Heart left ventricle (tissue), 13 donors: ENCODE measurements at regions not wholly inside any gene's neighbourhood (a gene's known extent, or its start where the extent isn't known, plus 50 kb on each side); places are given as distances from the start of the nearest gene placed in this dataset.

Experiments used
- POLR2A ChIP-seq, 2 donors: fragments of 450-650 bp; IDR thresholded peaks; one replicate each; pipeline ENCODE4 v1.6.1; 2017; ENCODE audit warnings: antibody characterized with exemption in 2 of 2, mild to moderate bottlenecking in 2 of 2, moderate library complexity in 2 of 2
- TF ChIP-seq, protein P1 (sequence below), 12 donors: fragments of 200-600 bp; sonication (generic) in 4 of 12; IDR thresholded peaks; one replicate each; pipeline versions ENCODE4 v1.5.0 to v1.8.0; 2018 to 2022; ENCODE audit warnings: antibody characterized with exemption in 12 of 12, mild to moderate bottlenecking in 5 of 12
- donor health status: ischemic (EF 13 %, LVEDD 7.1; RV severe dilation, severe dysfunction).
- donor health status: DM: no; HTN: yes; CAD: no.
- donor health status: DM: no; HTN: no; CAD: no.
- donor health status: ischemic (EF 25% LVEDD 6.9; RV normal size, moderate dysfunction).
- donor health status: ischemic (EF 25% LVEDD 5.7; RV mildly dilated, moderate dysfunction).
- donor health status: ischemic (EF 35%, LVEDD 5.7; RV mildly dilated, moderate dysfunction).
- donor health status: nonischemic (EF 11% LVEDD 7.7; RV severe dilation, severe dysfunction).
- donor health status: DM: yes; HTN: yes; CAD: no.
- donor health status: PGD.
- donor health status: ischemic (EF 29% LVEDD 5.4; RV normal size, mild dysfunction).
- donor health status: nonischemic (EF 23%, LVEDD 6.1; RV moderate dilation, normal function).

DNA sequence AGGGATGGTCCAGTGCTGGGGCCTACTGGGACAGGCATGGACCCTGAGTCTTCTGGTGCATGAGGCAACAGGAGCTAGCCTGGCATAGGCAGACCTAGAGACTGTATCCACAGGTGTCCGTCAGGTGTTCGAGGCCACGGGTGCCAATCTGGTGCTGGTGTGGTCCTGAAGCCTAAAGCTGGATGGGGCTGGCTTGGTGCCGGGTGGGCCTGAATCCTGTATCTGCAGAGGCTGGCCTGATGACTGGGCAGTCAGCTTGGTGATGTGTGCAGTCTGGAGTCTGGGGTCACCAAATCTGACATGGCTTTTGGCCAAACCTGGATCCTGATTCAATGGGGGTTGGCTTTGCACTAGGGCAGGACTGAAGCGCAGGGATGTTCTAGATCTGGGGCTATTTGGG, 269.8 kb upstream of the GRIA3 start:
- TF ChIP-seq, protein P1, sequence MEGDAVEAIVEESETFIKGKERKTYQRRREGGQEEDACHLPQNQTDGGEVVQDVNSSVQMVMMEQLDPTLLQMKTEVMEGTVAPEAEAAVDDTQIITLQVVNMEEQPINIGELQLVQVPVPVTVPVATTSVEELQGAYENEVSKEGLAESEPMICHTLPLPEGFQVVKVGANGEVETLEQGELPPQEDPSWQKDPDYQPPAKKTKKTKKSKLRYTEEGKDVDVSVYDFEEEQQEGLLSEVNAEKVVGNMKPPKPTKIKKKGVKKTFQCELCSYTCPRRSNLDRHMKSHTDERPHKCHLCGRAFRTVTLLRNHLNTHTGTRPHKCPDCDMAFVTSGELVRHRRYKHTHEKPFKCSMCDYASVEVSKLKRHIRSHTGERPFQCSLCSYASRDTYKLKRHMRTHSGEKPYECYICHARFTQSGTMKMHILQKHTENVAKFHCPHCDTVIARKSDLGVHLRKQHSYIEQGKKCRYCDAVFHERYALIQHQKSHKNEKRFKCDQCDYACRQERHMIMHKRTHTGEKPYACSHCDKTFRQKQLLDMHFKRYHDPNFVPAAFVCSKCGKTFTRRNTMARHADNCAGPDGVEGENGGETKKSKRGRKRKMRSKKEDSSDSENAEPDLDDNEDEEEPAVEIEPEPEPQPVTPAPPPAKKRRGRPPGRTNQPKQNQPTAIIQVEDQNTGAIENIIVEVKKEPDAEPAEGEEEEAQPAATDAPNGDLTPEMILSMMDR (IDR thresholded peaks at IDR 0.05), result no peak
- no peak for TF ChIP-seq POLR2A (IDR thresholded peaks at IDR 0.05)
